NCI-H748 treated with DMSO at 0.1 percent for 48 hours (cell line): ENCODE measurements at regions not wholly inside any gene's neighbourhood (a gene's known extent, or its start where the extent isn't known, plus 50 kb on each side); places are given as distances from the start of the nearest gene placed in this dataset.
"Not testable (repeated sequence)": the region's sequence is repeated elsewhere in the genome, so short reads cannot be mapped to it uniquely, and the experiment has no call there.

ENCODE experiments used
- DNase-seq: peaks from one replicate; lab custom pipeline; 2025; lab: John Stamatoyannopoulos, UW

DNA sequence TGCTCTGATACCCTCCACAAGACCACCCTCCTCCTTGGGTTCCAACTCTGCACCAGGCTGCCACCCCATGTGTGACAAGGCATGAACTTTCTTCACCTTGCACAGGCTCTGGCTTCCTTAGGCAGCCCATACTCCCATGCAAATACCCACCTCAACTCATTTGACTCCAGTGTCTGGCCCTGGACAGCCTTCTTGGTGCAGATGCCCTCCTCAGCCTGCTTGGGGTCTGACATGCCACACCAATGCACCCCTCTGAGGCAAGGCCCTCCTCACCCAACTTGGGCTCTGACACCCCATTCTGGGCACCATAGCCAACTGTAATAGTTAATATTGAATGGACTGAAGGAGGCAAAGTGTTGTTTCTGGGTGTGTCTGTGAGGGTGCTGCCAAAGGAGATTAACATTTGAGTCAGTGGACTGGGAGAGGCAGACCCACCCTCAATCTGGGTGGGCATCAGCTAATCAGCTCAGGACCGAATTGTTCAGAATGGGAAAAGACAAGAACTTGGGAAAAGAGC lies 115.0 kb upstream of the EPB41L4A start:
- DNase-seq = no peak

DNA sequence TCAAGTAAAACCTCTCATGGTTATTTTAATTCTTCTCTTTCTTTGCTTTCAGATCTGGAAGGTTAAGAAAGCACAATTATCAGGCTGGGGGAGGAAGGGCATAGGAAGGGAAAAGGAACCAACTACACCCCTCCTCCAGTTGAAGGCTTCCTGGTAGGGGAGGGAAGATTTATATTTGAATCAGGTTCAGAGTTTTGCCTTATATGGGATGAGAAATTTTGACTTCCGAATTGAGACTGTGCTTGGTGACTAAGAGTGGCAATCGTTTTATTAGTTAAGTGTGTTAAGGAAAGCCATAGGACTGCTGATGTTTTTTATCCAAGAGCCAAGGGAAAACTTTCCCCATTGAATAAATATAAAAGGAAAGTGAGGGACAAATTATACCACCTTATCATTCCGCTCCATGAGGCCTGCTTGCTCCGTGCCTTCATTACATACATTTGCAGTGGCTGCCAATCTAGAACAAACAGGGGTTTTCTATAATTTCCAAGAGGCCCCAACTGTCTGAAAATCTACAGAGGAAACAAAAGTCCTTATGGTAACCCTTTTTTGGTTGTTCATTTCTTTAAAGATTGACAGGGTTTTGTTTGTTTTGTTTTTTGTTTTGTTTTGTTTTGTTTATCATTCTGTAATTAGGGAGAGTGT lies 115.7 kb upstream of the EPB41L4A start:
- DNase-seq = no peak

DNA sequence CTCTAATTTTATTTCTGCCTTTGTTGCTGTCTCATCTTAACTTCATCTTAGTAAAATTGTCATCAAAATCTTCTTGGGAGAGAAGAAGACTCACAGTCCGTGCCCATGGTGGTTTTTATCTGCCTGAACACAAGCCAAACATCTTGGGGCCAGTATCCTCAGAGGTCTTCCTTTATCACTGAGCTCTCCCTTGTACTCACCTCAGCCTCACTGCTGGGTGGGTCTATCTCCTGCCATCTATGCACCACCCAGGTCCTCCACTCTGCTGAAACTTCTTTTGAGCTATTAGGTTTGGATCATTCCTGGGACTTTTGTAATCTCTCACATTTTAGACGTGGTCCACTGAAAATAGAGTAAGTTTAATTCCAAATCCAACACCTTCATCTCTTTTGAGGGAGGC lies 116.3 kb upstream of the EPB41L4A start:
- no peak for DNase-seq

DNA sequence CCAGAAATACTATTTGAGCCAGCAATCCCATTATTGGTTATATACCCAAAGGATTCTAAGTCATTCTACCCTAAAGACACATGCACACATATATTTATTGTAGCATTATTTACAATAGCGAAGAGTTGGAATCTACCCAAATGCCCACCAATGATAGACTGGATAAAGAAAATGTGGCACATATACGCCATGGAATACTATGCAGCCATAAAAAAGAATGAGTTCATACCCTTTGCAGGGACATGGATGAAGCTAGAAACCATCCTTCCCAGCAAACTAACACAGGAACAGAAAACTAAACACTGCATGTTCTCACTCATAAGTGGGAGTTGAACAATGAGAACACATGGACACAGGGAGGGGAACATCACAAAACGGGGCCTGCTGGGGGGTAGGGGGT lies 125.5 kb upstream of the EPB41L4A start:
- not testable (repeated sequence) for DNase-seq

DNA sequence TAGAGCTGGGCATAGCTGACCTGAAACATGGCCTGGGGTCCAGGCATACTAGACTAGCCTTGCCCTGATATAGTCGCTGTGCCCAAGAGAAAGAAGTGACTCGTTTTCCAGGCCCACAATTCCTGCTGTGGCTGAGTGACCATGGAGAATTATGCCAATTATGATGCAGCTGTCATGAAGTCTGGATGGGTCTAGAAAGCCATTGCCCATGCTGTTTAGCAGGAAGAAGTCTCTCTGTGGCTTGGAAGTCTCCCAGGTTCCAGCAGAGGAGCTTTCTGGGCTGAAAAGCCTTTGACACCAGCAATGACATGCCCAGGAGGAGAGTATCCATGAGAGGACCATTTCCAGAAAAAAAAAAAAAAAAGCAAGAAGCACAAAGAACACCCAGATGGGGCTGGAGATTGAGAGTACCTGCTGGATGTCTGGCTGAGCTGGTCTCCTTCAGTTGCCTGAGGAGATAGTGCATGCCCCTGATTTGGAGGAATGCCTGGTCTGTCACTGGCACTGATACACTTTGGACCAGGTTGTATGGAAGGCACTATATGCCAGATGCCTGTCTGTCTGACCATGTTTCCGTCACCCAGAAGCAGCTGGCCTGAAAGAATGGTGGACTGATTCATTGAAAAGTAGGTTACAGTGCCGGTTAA lies 128.0 kb upstream of the EPB41L4A start:
- no peak for DNase-seq

DNA sequence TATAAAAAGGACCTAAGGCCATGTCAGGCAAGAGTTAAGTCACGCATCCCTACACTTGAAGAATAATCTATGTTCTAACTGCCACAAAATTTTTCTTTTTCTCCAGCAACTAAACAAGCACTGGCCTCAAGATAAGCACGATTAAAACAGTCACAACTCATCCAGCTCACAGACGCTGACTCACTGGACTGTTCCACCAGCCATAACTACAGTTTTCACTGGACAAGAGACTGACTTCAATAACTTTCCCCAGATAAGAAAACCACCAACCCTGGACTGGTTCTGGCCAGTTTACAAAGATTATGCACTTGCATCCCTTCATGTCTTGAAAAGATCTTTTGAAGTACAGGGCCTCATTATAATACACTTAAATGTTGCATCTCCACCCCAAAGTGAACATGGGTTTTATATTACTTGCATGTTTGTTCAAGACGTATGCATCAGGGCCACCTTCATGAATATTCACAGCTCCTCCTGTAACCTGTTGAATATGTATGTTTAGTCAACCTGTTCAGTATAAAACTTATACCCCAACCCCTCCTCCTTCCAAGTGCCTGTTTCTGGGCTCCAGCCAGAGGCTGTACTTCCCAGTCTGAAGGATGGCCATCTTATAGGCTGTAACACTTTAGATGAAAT lies 129.3 kb upstream of the EPB41L4A start:
- no peak for DNase-seq

DNA sequence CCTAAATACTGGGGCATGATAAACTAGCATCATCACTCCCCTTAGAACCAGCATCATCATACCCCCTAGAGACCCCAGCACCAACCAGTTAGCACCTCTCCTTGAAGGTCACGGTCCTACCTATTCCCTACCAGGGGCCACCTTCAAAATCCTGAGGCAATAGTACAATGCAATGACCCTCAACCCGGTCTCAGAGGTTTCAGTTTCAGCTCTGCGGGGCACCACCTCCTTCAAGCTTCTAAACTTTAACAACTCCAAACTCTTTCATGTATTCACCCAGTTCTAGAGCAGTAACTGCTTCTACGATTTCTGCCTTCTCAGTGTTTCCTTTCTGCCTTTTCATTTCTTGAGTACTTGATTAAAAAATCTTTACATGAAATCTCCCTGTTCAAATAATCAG lies 130.1 kb upstream of the EPB41L4A start:
- DNase-seq = no peak

DNA sequence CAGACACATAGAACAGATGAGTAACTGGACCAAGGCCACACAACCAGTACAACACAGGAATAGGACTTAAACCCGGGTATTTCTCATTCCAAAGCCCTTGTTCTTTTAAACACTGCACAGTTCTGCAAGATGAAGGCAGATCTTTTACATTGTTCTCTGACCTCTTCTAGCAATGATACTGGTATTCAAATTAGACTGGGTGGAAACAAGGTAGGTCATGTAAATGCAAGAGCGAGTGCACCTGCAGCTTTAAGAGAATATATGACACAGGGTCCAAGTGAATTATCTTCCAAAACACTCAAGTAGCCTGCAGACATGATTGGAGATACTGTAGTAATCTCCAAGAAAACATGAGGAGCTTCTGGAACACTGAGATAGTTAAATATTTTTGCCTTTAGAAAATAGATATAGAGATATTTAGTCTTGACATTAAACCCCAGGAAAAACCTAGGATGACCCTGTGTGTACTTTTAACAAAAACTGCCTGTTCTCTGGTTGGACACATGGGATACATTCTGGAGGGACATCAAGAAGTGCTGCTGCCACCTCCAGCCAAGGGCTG lies 130.6 kb upstream of the EPB41L4A start:
- DNase-seq = no peak

DNA sequence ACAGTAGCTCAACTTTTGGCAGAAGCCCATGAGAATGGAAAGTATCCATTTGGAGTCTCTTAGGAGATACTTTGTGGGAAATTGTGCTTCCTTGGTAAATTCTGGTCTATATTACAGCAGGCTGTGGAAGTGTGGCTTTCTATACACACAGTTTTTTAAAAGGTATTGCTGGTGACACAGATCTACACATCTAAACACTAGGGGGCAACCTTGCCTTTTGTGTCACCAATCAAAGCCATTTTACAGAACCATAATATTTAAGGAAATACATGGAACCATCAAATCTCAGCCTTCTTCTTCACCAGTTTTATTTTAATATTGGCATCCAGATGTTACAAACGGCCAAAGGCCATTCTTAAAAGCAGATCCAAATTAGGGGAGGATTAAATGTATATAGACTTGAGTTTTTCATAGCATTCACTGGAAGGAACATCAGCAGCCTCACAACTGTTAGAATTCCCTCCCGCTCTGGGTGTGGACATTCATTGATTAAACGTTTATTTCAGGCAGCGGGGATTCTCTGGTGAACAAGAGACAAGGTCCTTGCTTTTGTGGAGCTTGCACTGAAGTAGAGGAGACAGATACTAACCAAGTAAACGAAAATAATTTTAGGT lies 132.4 kb upstream of the EPB41L4A start:
- peak; percentile 30 for DNase-seq

DNA sequence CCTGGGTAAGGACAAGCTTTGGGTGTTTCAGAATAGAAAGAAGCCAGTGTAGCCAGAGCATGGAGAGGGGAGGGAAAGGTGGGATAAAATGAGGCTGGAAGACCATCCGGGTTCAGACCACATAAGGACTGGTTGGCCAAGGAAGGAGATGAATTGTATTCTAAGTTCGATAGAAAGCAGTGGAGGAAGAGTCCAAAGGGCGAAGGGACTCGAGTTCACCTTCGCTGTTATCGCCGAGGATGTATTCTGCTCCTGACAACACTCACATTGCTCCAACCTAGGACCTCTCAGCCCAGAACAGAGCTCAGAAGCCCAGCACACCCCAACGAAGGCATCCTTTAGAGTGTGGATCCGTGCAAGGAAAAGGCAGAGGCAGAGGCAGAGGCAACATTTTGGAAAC lies 133.1 kb upstream of the EPB41L4A start:
- DNase-seq = no peak

DNA sequence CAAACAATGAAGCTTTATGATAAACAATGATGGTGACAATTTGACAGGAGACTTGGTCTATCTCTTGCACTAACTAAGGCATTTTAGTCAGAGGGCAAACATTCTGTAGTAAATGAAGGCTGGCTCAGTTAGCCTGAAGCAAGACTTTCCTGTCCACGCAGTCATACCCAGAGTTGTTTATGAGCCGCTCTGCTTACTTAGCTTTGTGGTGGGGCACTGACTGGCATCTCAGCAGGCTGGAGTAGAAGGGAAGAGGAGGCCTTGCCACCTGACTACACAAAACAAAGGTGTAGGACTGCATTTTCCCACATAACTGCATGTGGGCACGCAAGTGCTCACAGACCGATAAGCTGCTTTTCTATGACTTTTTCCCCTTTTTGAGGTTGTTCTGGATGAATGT lies 133.7 kb upstream of the EPB41L4A start:
- DNase-seq = no peak

DNA sequence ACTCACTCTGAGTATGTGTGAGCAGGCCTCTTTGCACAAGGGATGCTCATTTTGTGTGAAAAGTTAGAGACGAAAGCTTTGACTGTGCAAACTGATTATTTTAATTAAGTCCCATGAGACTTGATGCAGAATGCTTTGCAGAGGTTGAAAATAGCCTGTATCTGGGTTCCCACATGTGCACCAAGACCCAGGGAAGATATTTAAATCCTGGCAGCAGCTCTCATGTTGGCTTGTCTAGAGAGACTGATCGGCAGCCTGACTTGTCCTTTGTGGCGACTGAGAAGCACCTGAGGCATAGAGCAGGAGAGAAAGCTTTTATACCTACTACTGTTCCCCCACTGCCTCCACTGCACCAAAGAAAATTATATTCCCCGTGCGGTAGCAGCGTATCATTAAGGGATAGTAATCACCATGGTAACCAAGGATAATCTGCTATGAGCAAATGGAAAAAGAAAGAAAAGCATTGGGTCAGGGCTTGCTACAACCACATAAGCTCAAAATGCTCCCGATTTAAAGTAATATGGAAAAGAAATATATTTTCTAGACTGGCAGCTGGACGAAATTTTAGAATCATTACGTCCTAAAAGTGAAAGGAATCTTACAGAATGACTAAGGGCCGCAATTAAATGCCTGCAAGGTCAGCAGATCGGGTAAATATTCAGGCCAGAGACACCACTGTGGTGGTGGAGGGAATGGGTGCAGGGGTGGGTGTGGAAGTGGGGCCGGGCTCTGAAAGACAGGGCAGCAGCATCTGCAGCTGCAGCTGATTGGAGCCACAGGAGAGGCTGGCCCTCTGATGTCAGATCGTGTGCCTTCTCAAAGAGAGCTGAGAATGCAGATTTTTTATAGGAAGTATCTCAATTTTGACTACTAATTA lies 135.3 kb upstream of the EPB41L4A start:
- no peak for DNase-seq

DNA sequence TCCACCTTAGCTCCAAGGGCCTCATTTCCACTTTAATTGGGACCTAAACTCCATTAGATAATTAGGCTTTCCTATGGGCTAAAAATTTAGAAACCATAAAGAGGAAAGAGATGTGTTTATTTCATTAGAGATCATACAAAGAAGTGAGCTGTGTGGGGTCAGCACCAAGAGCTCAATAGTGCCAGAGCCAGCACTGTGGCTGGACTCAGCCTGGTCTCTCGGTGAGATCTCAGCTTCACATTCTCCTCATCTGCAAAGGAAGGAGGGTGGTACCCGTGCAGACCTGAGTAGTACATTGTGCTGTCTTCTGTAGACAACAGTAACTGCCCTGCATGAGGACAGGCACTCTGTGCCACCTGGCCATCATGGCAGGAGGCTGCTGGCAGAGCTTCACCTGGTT lies 136.1 kb upstream of the EPB41L4A start:
- DNase-seq = no peak

DNA sequence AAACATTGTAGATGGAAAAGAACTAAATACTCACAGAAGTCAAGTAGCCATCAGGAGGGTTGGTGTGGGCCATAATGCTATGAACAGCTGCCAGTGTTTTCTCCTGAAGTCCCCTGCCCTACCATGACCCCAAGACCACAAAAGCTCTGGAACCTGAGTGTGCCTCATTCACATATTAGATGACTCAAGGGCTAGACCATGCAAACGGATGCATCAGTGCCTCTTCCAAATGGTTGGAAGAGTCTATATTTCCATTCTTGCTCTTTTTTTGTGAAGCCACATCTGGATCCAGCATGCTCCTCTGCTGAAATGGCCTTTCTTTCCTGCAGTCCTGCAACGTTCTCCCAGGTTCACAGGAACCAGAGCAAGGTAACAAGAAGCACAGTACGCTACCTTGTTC lies 136.6 kb upstream of the EPB41L4A start:
- DNase-seq = no peak

DNA sequence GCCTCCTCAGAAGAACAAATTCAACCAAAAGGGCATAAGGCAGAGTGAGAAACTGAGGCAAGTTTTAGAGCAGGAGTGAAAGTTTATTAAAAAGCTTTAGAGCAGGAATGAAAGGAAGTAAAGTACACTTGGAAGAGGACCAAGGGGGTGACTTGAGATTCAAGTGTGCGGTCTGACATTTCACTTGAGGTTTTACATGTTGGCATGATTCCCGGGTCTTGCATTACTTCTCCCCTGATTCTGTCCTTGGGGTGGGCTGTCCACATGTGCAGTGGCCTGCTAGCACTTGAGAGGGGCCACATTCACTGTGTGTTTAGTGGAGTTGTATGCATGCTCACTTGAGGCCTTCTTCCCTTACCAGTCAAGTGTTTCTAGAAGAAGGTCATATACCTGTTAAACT lies 140.4 kb upstream of the EPB41L4A start:
- DNase-seq = not testable (repeated sequence)

DNA sequence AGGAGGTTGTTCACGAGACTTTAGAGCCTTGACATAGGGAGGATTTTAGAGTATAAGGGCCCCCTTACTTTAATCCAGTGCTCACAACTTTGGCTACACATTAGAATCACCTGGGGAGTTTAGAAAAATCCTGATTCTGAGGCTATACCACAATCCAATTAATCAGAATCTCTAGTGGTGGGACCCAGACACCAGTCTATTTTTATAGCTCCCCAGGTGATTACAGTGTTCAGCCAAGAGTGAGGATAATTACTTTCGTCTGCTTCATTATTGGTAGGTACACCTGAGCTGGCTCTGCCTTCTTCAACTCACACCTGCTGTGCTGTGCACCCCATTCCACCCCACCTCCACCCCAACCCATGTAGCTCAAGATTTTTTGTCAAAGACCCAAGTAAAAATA lies 141.3 kb upstream of the EPB41L4A start:
- no peak for DNase-seq

DNA sequence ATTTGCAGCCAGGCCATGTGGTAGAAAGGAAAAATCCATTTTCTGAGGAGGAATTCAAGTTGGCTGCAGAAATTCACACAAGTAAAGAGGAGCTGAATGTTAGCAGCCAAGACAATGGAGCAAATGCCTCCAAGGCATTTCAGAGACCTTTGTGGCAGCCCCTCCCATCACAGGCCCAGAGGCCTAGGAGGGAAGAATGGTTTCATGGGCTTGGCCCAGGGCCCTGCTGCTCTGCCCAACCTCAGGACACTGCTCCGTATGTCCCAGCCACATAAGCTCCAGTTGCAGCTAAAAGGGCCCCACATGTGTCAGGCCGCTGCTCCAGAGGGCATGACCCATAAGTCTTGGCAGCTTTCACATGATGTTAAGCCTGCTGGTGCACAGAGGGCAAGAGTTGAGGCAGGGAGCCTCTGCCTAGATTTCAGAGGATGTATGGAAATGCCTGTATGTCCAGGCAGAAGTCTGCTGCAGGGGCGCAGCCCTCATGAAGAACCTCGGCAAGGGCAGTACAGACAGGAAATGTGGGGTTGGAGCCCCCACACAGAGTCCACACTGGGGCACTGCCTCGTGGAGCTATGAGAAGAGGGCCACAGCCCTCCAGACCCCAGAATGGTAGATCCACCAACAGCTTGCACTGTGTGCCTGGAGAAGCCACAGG lies 144.2 kb upstream of the EPB41L4A start:
- no peak for DNase-seq

DNA sequence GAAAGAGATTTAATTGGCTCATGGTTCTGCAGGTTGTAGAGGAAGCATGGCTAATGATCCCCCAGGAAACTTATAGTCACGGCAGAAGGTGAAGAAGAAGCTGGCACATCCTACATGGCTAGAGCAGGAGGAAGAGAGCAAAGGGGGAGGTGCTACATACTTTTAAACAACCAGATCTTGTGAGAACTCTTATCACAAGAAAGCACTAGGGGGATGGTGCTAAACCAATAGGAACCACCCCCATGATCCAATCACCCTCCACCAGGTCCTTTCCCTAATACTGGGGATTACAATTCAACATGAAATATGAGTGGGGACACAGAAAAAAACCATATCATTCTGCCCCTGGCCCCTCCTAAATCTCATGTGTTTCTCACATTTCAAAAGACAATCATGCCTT lies 147.2 kb upstream of the EPB41L4A start:
- DNase-seq = no peak

DNA sequence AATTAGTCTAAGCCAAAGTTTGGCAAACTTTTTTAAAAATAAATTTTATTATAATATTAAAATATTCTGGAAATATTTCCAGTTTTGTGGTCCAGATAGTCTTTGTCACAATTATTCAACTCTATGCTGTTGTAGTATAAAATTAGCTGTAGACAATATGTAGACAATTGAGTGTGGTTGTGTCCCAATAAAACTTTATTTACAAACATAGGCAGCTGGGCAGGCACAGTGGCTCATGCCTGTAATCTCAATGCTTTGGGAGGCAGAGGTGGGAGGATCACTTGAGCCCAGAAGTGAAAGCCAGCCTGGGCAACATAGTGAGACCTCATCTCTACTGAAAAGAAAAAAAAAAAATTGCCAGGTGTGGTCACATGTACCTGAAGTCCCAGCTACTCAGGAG lies 150.5 kb upstream of the EPB41L4A start:
- no peak for DNase-seq

DNA sequence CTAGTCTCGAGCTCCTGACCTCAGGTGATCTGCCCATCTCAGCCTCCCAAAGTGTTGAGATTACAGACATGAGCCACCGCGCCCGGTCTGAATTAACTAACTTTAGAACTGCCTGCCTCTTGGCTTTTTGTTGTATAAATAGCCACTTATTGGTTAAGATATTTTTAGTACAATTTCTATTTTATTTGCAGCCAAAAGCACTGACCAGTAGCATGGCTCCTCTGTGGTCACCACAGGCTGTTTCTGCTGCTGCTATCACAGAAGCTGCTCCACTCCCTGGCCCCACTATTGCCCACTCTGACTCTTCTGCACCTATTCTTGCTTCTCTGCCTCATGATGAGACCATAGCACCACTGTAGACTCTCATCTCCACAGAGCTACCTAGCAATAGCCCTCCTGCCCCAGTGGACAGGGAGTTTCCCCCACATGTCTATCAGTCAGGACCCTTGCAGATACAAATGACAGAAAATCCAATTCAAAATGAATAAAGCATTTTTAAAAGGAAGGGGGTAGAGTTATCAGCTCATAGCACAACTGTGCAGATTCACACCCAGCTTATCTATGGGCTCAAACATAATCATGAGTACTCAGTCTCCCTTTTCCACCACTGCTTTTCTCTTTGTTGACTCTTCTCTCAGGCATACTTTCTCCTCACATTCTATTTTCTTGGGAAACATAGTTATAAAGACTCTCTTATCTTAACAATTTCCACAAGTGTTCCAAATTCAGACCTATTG lies 151.8 kb upstream of the EPB41L4A start:
- DNase-seq = no peak
